ENCODE measurements at regions not wholly inside any gene's neighbourhood (a gene's known extent, or its start where the extent isn't known, plus 50 kb on each side); places are given as distances from the start of the nearest gene placed in this dataset.

DNA sequence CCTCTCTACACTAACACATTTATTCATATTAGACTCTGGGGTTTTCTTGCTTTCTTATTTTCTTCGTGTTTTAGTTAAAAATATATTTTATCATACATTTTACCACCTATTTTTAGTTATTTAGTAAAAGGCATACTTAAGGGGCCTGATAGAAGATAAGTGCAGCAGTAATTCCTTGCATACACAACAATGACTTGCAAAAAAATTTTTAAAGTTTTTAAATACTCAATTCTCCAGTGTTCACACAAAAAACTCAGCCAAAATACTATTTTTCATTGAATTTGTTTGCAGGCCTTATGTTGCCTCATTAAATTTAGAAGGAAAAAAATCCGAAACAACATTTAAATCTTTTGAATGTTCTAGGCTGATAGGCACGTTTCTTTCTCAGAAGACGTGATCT, 2431.7 kb downstream of the PCDH9 start:
- H2BK15ac ChIP-seq (ENCODE audit: low read depth, low read length) = no peak overlapping the region
- H4K91ac ChIP-seq (ENCODE audit: insufficient read depth, low read depth, low read length) = no peak overlapping the region
- no peak overlapping the region for H2AFZ ChIP-seq (replicated peaks; ENCODE audit: low read length, poor library complexity)
- no peak overlapping the region for H3K56ac ChIP-seq (ENCODE audit: extremely low read depth, insufficient read depth, low read length)
- H4K8ac ChIP-seq (ENCODE audit: low read depth in 2 of 2, low read length in 2 of 2) = no peak overlapping the region
- no peaks in the 10 kb centered on the region for H3K4me1 ChIP-seq (ENCODE audit: control insufficient read depth, insufficient read depth, low read length)
- H4K5ac ChIP-seq (ENCODE audit: low read depth, low read length) = no peak overlapping the region
- no peak overlapping the region for H3K23ac ChIP-seq (ENCODE audit: low read depth, low read length)
- DNase-seq = no peak
- H3K27ac ChIP-seq (ENCODE audit: insufficient read depth, low read length) = no peak overlapping the region
- H2AK5ac ChIP-seq (ENCODE audit: low read depth, low read length) = no peak overlapping the region
- H3K4me3 ChIP-seq (ENCODE audit: insufficient read depth, low read depth, low read length) = no peak overlapping the region
- H4K20me1 ChIP-seq (ENCODE audit: insufficient read depth, low read length) = no peaks in the 10 kb centered on the region
- no peaks in the 10 kb centered on the region for H3K36me3 ChIP-seq (ENCODE audit: control insufficient read depth, insufficient read depth, low read length)
- H3K9me1 ChIP-seq (ENCODE audit: insufficient read depth, low read length) = no peaks in the 10 kb centered on the region
- no TSS peak for BruUV-seq (replicated peaks)
- no CpG with 5 or more reads among the region's 4 CpGs for WGBS, 2 experiments (ENCODE audit: extremely low coverage in 2 of 2, insufficient read length in 1 of 2)
- H3K27me3 ChIP-seq (ENCODE audit: control insufficient read depth, insufficient read depth, low read length) = no peaks in the 10 kb centered on the region
- in situ Hi-C loops (cut with MboI; ENCODE audit: low sequenced_read_pairs) (no loop called here), intact Hi-C loops (cut with micrococcal nuclease) (no loop called here), dilution Hi-C loops (cut with HindIII; ENCODE audit: low sequenced_read_pairs, unreplicated experiment) (no loop called here)
- no peak overlapping the region for H3K4me2 ChIP-seq (ENCODE audit: low read depth, low read length)
- no peak overlapping the region for H2BK120ac ChIP-seq (ENCODE audit: low read depth, low read length)
- no peak for ATAC-seq (ENCODE audit: low read depth)
- no peak overlapping the region for H3K9ac ChIP-seq (ENCODE audit: low read depth, low read length)
- no peak overlapping the region for H2BK5ac ChIP-seq (ENCODE audit: low read depth, low read length, poor library complexity, severe bottlenecking)
- no peak overlapping the region for H3K4ac ChIP-seq (ENCODE audit: low read depth, low read length)
- TF ChIP-seq NFE2L2 (IDR thresholded peaks at IDR 0.05; ENCODE audit: low read depth, low read length) = peak; percentile 68
- TF ChIP-seq CHD1 (IDR thresholded peaks at IDR 0.05; ENCODE audit: low read depth, low read length) = no peak
- H3K79me1 ChIP-seq (ENCODE audit: low read depth in 1 of 2, low read length in 2 of 2) = no peaks in the 10 kb centered on the region
- H2AK9ac ChIP-seq (replicated peaks; ENCODE audit: low read depth, low read length, poor library complexity) = no peak overlapping the region
- no peak overlapping the region for H3K14ac ChIP-seq (replicated peaks; ENCODE audit: low read depth, low read length)
- H3K18ac ChIP-seq (ENCODE audit: low read depth, low read length) = no peak overlapping the region
- POLR2A ChIA-PET (ENCODE audit: unreplicated experiment) = no interaction called here
- H2BK20ac ChIP-seq (ENCODE audit: low read depth, low read length) = no peak overlapping the region
- no peaks in the 10 kb centered on the region for H3K9me3 ChIP-seq (ENCODE audit: control insufficient read depth, insufficient read depth, low read length)
- CTCF ChIA-PET = interaction anchor here (0.6 kb wide), 1 partner anchor 130 kb away, joined by 3 read pairs; no protein-coding TSS in a partner anchor
